K562 (cell line): ENCODE measurements at regions not wholly inside any gene's neighbourhood (a gene's known extent, or its start where the extent isn't known, plus 50 kb on each side); places are given as distances from the start of the nearest gene placed in this dataset.

ENCODE experiments used
- ATAC-seq: fragments of 200-7000 bp; cut with Tn5 transposase; 3 replicates; pipeline ENCODE4 v1.9.1; 2020; ENCODE audit warnings: moderate library complexity
- BruUV-seq: library from RNA; stranded (reverse); fragments of 400-500 nt; replicated peaks from 2 replicates; lab custom pipeline; 2021; lab: Mats Ljungman, UMichigan
- CTCF ChIA-PET: fragments of 300-600 bp; formaldehyde crosslinking; extraction: SDS; loops from one replicate; lab custom pipeline; 2021; ENCODE audit warnings: low intra/inter-chr PET ratio; lab: Yijun Ruan, JAX
- POLR2A ChIA-PET: fragments of 300-600, 350-650 bp; sonication (Branson Sonifier 250); formaldehyde crosslinking; extraction: SDS; loops from one replicate; lab custom pipeline; 2021; ENCODE audit warnings: antibody characterized with exemption, inconsistent platforms; lab: Yijun Ruan, JAX
- DNase-seq, 4 experiments: peaks; one replicate each; pipeline versions ENCODE4 v3.0.0 to v3.0.0-alpha.2; 2011 to 2018; ENCODE audit warnings: low spot score in 3 of 4, mixed read lengths in 3 of 4; ENCODE audit errors: extremely low read depth in 1 of 4
- FAIRE-seq: peaks from 2 replicates; lab custom pipeline; 2011; peaks lifted over from hg19 to GRCh38; lab: Jason Lieb, UNC
- H2AFZ ChIP-seq: 2 replicates; pipeline ENCODE4 v1.6.0; 2011; ENCODE audit warnings: low read depth, low read length, control low read depth, inconsistent platforms
- H3K27ac ChIP-seq: fragments of 200-600 bp; 3 replicates; pipeline ENCODE4 v1.8.0; 2011; ENCODE audit warnings: low read depth, mild to moderate bottlenecking, control low read depth, inconsistent platforms, low read length, moderate library complexity, mixed read lengths; ENCODE audit errors: extremely low read depth
- H3K27me3 ChIP-seq, 2 experiments: fragments of 300-600 bp in 1 of 2; 2 replicates in 1 of 2; 3 replicates in 1 of 2; pipeline versions ENCODE4 v1.6.0 to v1.8.0; 2011; ENCODE audit warnings: inconsistent platforms in 2 of 2, low read length in 2 of 2, mild to moderate bottlenecking in 1 of 2, mixed read lengths in 1 of 2, moderate library complexity in 1 of 2; ENCODE audit not compliant: control insufficient read depth in 2 of 2, insufficient read depth in 2 of 2
- H3K36me3 ChIP-seq: fragments of 300-600 bp; 3 replicates; pipeline ENCODE4 v1.8.0; 2011; ENCODE audit warnings: mild to moderate bottlenecking, low read length, inconsistent platforms; ENCODE audit not compliant: control insufficient read depth, insufficient read depth
- H3K4me1 ChIP-seq, 2 experiments: fragments of 200-600 bp in 1 of 2; replicated peaks in 1 of 2; 2 replicates in 1 of 2; 3 replicates in 1 of 2; pipeline versions ENCODE4 v1.5.1 to v1.8.0; 2011; ENCODE audit warnings: inconsistent platforms in 2 of 2, low read length in 2 of 2, mild to moderate bottlenecking in 1 of 2, mixed read lengths in 1 of 2, moderate library complexity in 1 of 2; ENCODE audit not compliant: control insufficient read depth in 2 of 2, insufficient read depth in 2 of 2
- H3K4me2 ChIP-seq: 2 replicates; pipeline ENCODE4 v1.6.1; 2011; ENCODE audit warnings: low read length, control low read depth, inconsistent platforms, mixed read lengths; ENCODE audit not compliant: insufficient read depth
- H3K4me3 ChIP-seq: fragments of 200-600 bp; sonication (generic), shearing (Covaris generic); 2 replicates; pipeline ENCODE4 v1.5.1; 2016; ENCODE audit warnings: control low read depth, inconsistent platforms
- H3K79me2 ChIP-seq: fragments of 200-600 bp; 3 replicates; pipeline ENCODE4 v1.8.0; 2011; ENCODE audit warnings: low read length, inconsistent platforms; ENCODE audit not compliant: control insufficient read depth, insufficient read depth
- H3K9ac ChIP-seq, 2 experiments: 2 replicates each; pipeline versions ENCODE4 v1.6.0 to v1.6.1; 2011; ENCODE audit warnings: low read depth in 2 of 2, low read length in 2 of 2, control low read depth in 1 of 2, inconsistent platforms in 1 of 2, mild to moderate bottlenecking in 1 of 2, mixed read lengths in 1 of 2; ENCODE audit not compliant: insufficient read depth in 1 of 2
- H3K9me1 ChIP-seq: one replicate; pipeline ENCODE4 v1.6.0; 2011; ENCODE audit warnings: inconsistent platforms, mild to moderate bottlenecking, low read length, moderate library complexity; ENCODE audit not compliant: control insufficient read depth, insufficient read depth
- H3K9me3 ChIP-seq: replicated peaks from 2 replicates; pipeline ENCODE4 v1.5.1; 2011; ENCODE audit warnings: low read depth, low read length, inconsistent platforms; ENCODE audit not compliant: control insufficient read depth, insufficient read depth
- H4K20me1 ChIP-seq: replicated peaks from 2 replicates; pipeline ENCODE4 v1.6.1; 2011; ENCODE audit warnings: low read length, inconsistent platforms, mixed read lengths; ENCODE audit not compliant: control insufficient read depth, insufficient read depth
- TAF9B ChIP-seq: fragments of 450-650 bp; IDR thresholded peaks from 2 replicates; pipeline ENCODE4 v1.6.1; 2018; ENCODE audit warnings: mild to moderate bottlenecking; ENCODE audit not compliant: partially characterized antibody
- WGBS: fragments of 100-300 bp; shearing (Covaris generic); methylation state at CpG from one replicate; pipeline ENCODE4 v1.1.6; 2016; ENCODE audit warnings: low coverage, mixed read lengths; ENCODE audit not compliant: insufficient coverage; ENCODE audit errors: missing lambda C conversion rate; 5-methylcytosine and 5-hydroxymethylcytosine counted together
- in situ Hi-C: fragments of 300-500 bp; cut with MboI; formaldehyde crosslinking; loops from 4 replicates; pipeline ENCODE4 v1.15.0; 2018; ENCODE audit warnings: inconsistent platforms, mixed read lengths
- intact Hi-C: fragments of 100-400 bp; cut with micrococcal nuclease; formaldehyde crosslinking; loops from 2 replicates; pipeline ENCODE4 v1.14.2; 2022
- TF ChIP-seq, protein P1 (sequence below): sonication (generic); formaldehyde crosslinking; IDR thresholded peaks from 2 replicates; pipeline ENCODE4 v1.8.1; 2023; ENCODE audit warnings: mild to moderate bottlenecking, missing genetic modification reagents
- TF ChIP-seq, protein P2 (sequence below), 2 experiments: fragments of 450-650 bp in 1 of 2; sonication (generic) in 1 of 2; formaldehyde crosslinking in 1 of 2; IDR thresholded peaks in 1 of 2; conservative IDR thresholded peaks in 1 of 2; 2 replicates each; pipeline versions ENCODE4 v1.6.1 to v1.8.1; 2016 to 2023; ENCODE audit warnings: mild to moderate bottlenecking in 2 of 2, moderate library complexity in 2 of 2, inconsistent platforms in 1 of 2, missing genetic modification reagents in 1 of 2
- TF ChIP-seq, protein P3 (sequence below): fragments of 250-450 bp; sonication (Bioruptor Pico); IDR thresholded peaks from 2 replicates; pipeline ENCODE4 v1.4.0; 2020

DNA sequence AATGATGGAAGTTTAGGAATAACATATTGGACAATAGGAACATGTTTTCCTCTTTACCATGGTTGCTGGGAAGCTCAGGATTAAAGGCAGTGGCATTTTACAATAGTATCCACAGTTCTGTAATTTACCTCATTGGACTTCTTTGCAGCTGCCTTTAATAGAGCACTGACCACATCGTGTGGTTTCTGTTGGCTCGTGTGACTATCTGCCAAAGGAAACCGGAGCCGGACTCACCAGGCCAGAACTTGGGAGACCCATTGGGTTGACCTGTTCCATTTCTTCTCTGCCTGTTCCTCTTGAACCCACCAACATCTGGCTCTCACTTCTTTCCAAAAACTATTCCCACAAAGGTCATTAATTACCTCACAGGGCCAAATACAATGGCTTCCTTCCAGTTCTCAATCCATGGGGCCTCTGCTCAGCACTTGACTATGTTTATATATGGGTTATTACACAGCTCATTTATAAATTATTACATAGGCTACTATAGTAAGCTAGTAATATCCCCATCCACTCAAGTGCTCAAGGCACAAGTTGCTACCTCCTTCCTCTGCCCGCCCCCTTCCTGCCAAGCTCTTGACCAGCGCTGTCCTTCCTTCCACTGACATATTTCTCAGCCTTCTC, 121.5 kb upstream of the VASH1 start (continued):
- TF ChIP-seq, protein P1, sequence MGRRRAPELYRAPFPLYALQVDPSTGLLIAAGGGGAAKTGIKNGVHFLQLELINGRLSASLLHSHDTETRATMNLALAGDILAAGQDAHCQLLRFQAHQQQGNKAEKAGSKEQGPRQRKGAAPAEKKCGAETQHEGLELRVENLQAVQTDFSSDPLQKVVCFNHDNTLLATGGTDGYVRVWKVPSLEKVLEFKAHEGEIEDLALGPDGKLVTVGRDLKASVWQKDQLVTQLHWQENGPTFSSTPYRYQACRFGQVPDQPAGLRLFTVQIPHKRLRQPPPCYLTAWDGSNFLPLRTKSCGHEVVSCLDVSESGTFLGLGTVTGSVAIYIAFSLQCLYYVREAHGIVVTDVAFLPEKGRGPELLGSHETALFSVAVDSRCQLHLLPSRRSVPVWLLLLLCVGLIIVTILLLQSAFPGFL (CRISPR knock-in tag): no peak
- no peak for TF ChIP-seq TAF9B

DNA sequence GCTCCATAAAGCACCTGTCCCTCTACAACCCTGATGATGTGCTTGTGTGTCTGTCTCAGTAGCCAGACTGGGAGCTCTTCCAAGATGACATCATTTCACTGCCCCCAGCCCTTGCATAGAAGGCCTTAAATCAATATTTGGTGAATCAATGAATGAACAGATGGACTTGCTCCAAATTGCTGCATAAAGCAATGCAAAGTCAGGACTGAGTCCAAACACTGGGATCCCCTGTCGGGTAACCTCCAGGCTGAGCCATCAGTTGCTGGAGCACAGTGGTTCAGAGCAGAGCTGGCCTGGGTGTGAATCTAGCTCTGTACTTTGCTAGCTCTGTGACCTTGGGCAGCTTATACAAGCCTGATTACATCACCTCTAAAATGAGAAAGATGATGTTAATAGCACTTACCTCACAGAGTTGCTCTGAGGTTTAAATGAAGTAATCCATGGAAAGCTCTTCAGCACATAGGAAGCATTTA, 120.3 kb upstream of the VASH1 start:
- H4K20me1 ChIP-seq: no peaks in the 10 kb centered on the region
- no peak overlapping the region for H3K4me3 ChIP-seq
- no peaks in the 10 kb centered on the region for H3K9me3 ChIP-seq
- peaks cover 6 to 38% of the 10 kb centered on the region in 2 experiments; a peak in 4 of 5 replicates for H3K27me3 ChIP-seq
- H3K79me2 ChIP-seq: no peaks in the 10 kb centered on the region
- H3K27ac ChIP-seq: no peak overlapping the region
- H3K4me2 ChIP-seq: no peak overlapping the region
- no peak for ATAC-seq
- TF ChIP-seq, protein P2, sequence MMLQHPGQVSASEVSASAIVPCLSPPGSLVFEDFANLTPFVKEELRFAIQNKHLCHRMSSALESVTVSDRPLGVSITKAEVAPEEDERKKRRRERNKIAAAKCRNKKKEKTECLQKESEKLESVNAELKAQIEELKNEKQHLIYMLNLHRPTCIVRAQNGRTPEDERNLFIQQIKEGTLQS (IDR thresholded peaks at IDR 0.05): peak; percentile 17; the same call in 1 of the 2 replicates
- TF ChIP-seq, protein P2 (CRISPR knock-in tag; conservative IDR thresholded peaks at IDR 0.05): no peak
- TF ChIP-seq, protein P3, sequence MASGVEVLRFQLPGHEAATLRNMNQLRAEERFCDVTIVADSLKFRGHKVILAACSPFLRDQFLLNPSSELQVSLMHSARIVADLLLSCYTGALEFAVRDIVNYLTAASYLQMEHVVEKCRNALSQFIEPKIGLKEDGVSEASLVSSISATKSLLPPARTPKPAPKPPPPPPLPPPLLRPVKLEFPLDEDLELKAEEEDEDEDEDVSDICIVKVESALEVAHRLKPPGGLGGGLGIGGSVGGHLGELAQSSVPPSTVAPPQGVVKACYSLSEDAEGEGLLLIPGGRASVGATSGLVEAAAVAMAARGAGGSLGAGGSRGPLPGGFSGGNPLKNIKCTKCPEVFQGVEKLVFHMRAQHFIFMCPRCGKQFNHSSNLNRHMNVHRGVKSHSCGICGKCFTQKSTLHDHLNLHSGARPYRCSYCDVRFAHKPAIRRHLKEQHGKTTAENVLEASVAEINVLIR (CRISPR knock-in tag): no peak
- intact Hi-C loops (loop anchor here (10.0 kb wide), 2 partner anchors 246 to 926 kb away; no protein-coding TSS in a partner anchor), in situ Hi-C loops (no loop called here)
- no peak for DNase-seq
- no TSS peak for BruUV-seq
- H3K9ac ChIP-seq: no peak overlapping the region
- H3K4me1 ChIP-seq: no peaks in the 10 kb centered on the region
- ChIA-PET CTCF (no interaction called here), POLR2A (interaction anchor here (0.6 to 1.0 kb wide), 3 partner anchors 48 to 669 kb away, joined by 3 to 5 read pairs (median 4); no protein-coding TSS in a partner anchor)
- H3K36me3 ChIP-seq: no peaks in the 10 kb centered on the region
- no peaks in the 10 kb centered on the region for H3K9me1 ChIP-seq
- WGBS: 0% methylated on average over 1 of the region's 1 CpG
- no peak overlapping the region for H2AFZ ChIP-seq
- no peak for FAIRE-seq
